Heart right ventricle (tissue), 16 donors: ENCODE measurements at regions not wholly inside any gene's neighbourhood (a gene's known extent, or its start where the extent isn't known, plus 50 kb on each side); places are given as distances from the start of the nearest gene placed in this dataset.

Source experiments
- ATAC-seq, 8 donors: fragments of 200-7000 bp; cut with Tn5 transposase; one replicate each; pipeline ENCODE4 v1.9.1; 2020; ENCODE audit warnings: mild to moderate bottlenecking in 8 of 8, moderate library complexity in 8 of 8, moderate number of reproducible peaks in 1 of 8
- DNase-seq, 2 donors: peaks; one replicate each; pipeline ENCODE4 v3.0.0-alpha.2; 2020
- H3K27ac ChIP-seq, 10 donors: fragments of 200-600 bp; sonication (generic) in 2 of 10; one replicate each; pipeline versions ENCODE4 v1.5.0 to v1.8.0; 2020 to 2022; ENCODE audit warnings: mild to moderate bottlenecking in 3 of 10
- H3K27me3 ChIP-seq, 7 donors: fragments of 200-600 bp; one replicate each; pipeline ENCODE4 v1.8.0; 2021 to 2022; ENCODE audit warnings: mild to moderate bottlenecking in 2 of 7
- H3K36me3 ChIP-seq, 9 donors: fragments of 200-600 bp; sonication (generic) in 1 of 9; one replicate each; pipeline versions ENCODE4 v1.5.0 to v1.8.0; 2020 to 2022; ENCODE audit warnings: mild to moderate bottlenecking in 2 of 9
- H3K4me1 ChIP-seq, 9 donors: fragments of 200-600 bp; sonication (generic) in 1 of 9; one replicate each; pipeline versions ENCODE4 v1.5.0 to v1.8.0; 2020 to 2022; ENCODE audit warnings: mild to moderate bottlenecking in 4 of 9
- H3K4me3 ChIP-seq, 10 donors: fragments of 200-600 bp; sonication (generic) in 2 of 10; one replicate each; pipeline versions ENCODE4 v1.5.0 to v1.8.0; 2020 to 2022; ENCODE audit warnings: mild to moderate bottlenecking in 7 of 10, moderate library complexity in 2 of 10
- H3K9me3 ChIP-seq, 11 donors: fragments of 200-600 bp in 10 of 11; sonication (generic) in 2 of 11; one replicate each; pipeline versions ENCODE4 v1.5.0 to v1.8.0; 2013 to 2022; ENCODE audit warnings: mild to moderate bottlenecking in 2 of 11, control low read depth in 1 of 11, moderate library complexity in 1 of 11
- CTCF ChIP-seq, 9 donors: fragments of 200-600 bp; sonication (generic) in 2 of 9; IDR thresholded peaks; one replicate each; pipeline versions ENCODE4 v1.5.0 to v1.8.0; 2021 to 2022; ENCODE audit warnings: antibody characterized with exemption in 9 of 9, mild to moderate bottlenecking in 5 of 9, moderate library complexity in 1 of 9
- WGBS, 2 donors: extraction: QIAGEN DNeasy Blood & Tissue Kit; methylation state at CpG; one replicate each; pipeline ENCODE4 v1.1.7; 2013; ENCODE audit warnings: inconsistent platforms in 1 of 2; 5-methylcytosine and 5-hydroxymethylcytosine counted together
- intact Hi-C, 10 donors: fragments of 100-400 bp; cut with DNase I; formaldehyde crosslinking; loops; one replicate each; pipeline versions ENCODE4 v1.11.1 to v1.14.2; 2022
- donor health status: Arrhythmogenic right ventricular cardiomyopathy.
- donor health status: ischemic (EF 13 %, LVEDD 7.1; RV severe dilation, severe dysfunction).
- donor health status: healthy with polysubstance abuse.
- donor health status: DM: no; HTN: yes; CAD: no.
- donor health status: DM: no; HTN: no; CAD: no.
- donor health status: ischemic (EF 25% LVEDD 6.9; RV normal size, moderate dysfunction).
- donor health status: ischemic (EF 25% LVEDD 5.7; RV mildly dilated, moderate dysfunction).
- donor health status: healthy.
- donor health status: DM: yes; HTN: yes; CAD: no.
- donor health status: Ischemic cardiomyopathy.
- donor health status: ischemic (EF 35%, LVEDD 5.7; RV mildly dilated, moderate dysfunction).
- donor health status: nonischemic (EF 11% LVEDD 7.7; RV severe dilation, severe dysfunction).
- donor health status: DM: yes; HTN: yes; CAD: no.
- donor health status: PGD.
- donor health status: ischemic (EF 29% LVEDD 5.4; RV normal size, mild dysfunction).
- donor health status: nonischemic (EF 23%, LVEDD 6.1; RV moderate dilation, normal function).

- Histone ChIP-seq H3K27me3 (no peaks in the 10 kb centered on the region), H3K9me3 (no peaks in the 10 kb centered on the region), H3K36me3 (no peaks in the 10 kb centered on the region), H3K27ac (peak overlapping the region in 5 of 10 donors; percentile 2 to 67 (median 35)), H3K4me1 (peaks cover 0 to 25% (median 18%) of the 10 kb centered on the region in 9 donors), H3K4me3 (peak overlapping the region in 2 of 10 donors; percentile 15 to 19)
- 0 to 7% methylated on average over 1 of the region's 1 CpG for WGBS, 2 donors
- no peak for TF ChIP-seq CTCF (IDR thresholded peaks at IDR 0.05)
- DNase-seq (no peak), ATAC-seq (peak in 4 of 8 donors; percentile 38 to 79 (median 74))
- intact Hi-C loops, result no loop called here
Measured at GRCh38 chr3:106963442-106963841, 413.8 kb upstream of the CCDC54 start.

GRCh38 chr3:106965307-106965706 lies 411.9 kb upstream of the CCDC54 start:
- no peak overlapping the region for H3K4me3 ChIP-seq
- H3K4me1 ChIP-seq, result peaks cover 0 to 25% (median 18%) of the 10 kb centered on the region in 9 donors
- H3K36me3 ChIP-seq, result no peaks in the 10 kb centered on the region
- 54 to 57% methylated on average over 3 of the region's 3 CpGs for WGBS, 2 donors
- no peak overlapping the region for H3K27ac ChIP-seq
- no peak for DNase-seq
- ATAC-seq, result peak in 2 of 8 donors; percentile 25 to 33
- TF ChIP-seq CTCF (IDR thresholded peaks at IDR 0.05), result no peak
- no peaks in the 10 kb centered on the region for H3K9me3 ChIP-seq
- H3K27me3 ChIP-seq, result no peaks in the 10 kb centered on the region
- intact Hi-C loops, result no loop called here

GRCh38 chr3:106969596-106969995 lies 407.6 kb upstream of the CCDC54 start:
- DNase-seq (no peak), ATAC-seq (no peak)
- Histone ChIP-seq H3K4me1 (peaks cover 0 to 10% (median under 1%) of the 10 kb centered on the region in 9 donors), H3K9me3 (no peaks in the 10 kb centered on the region), H3K36me3 (no peaks in the 10 kb centered on the region), H3K27me3 (no peaks in the 10 kb centered on the region), H3K4me3 (no peak overlapping the region), H3K27ac (no peak overlapping the region)
- no peak for TF ChIP-seq CTCF (IDR thresholded peaks at IDR 0.05)
- 63 to 70% methylated on average over 4 of the region's 4 CpGs for WGBS, 2 donors
- intact Hi-C loops, result no loop called here

DNA sequence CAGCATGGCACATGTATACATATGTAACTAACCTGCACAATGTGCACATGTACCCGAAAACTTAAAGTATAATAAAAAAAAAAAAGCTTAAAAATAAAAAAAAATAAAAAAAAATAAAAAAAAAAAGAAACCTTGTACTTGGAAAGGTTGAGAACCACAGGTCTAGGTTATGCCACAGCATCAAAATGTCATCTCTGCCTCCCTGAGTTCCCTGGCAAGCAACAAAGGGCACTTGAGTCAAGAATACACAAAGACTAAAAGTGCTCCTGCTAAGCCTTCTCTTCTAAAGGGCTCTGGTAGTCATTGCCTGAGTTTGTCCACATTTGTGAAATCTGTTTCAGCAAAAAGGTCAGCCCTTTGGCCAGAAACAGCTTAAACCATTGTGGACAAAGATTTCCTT lies 395.8 kb upstream of the CCDC54 start:
- Histone ChIP-seq H3K27me3 (no peaks in the 10 kb centered on the region), H3K36me3 (no peaks in the 10 kb centered on the region), H3K4me1 (peaks cover 0 to 5% (median 0%) of the 10 kb centered on the region in 9 donors), H3K4me3 (no peak overlapping the region), H3K9me3 (no peaks in the 10 kb centered on the region), H3K27ac (no peak overlapping the region)
- 82 to 97% methylated on average over 1 of the region's 1 CpG for WGBS, 2 donors
- no peak for TF ChIP-seq CTCF (IDR thresholded peaks at IDR 0.05)
- intact Hi-C loops, result no loop called here
- DNase-seq (no peak), ATAC-seq (no peak)
